Glutamatergic neuron (in vitro differentiated cells): ENCODE measurements at regions not wholly inside any gene's neighbourhood (a gene's known extent, or its start where the extent isn't known, plus 50 kb on each side); places are given as distances from the start of the nearest gene placed in this dataset.

Source experiments
- DNase-seq: peaks from one replicate; pipeline ENCODE4 v3.0.0; 2022
- H3K27ac Mint-ChIP-seq: one replicate; pipeline ENCODE4 v1.8.0; 2020; ENCODE audit warnings: mild to moderate bottlenecking, mixed read lengths, inconsistent platforms; ENCODE audit not compliant: unreplicated experiment
- H3K27me3 Mint-ChIP-seq: one replicate; pipeline ENCODE4 v1.8.0; 2020; ENCODE audit warnings: mild to moderate bottlenecking, moderate library complexity, mixed read lengths, inconsistent platforms; ENCODE audit not compliant: unreplicated experiment
- H3K36me3 Mint-ChIP-seq: one replicate; pipeline ENCODE4 v1.8.0; 2020; ENCODE audit warnings: mild to moderate bottlenecking, mixed read lengths, inconsistent platforms; ENCODE audit not compliant: unreplicated experiment
- H3K4me1 Mint-ChIP-seq: one replicate; pipeline ENCODE4 v1.8.0; 2020; ENCODE audit warnings: mild to moderate bottlenecking, low read depth, mixed read lengths, inconsistent platforms; ENCODE audit not compliant: unreplicated experiment
- H3K4me3 Mint-ChIP-seq: one replicate; pipeline ENCODE4 v1.8.0; 2020; ENCODE audit warnings: mild to moderate bottlenecking, mixed read lengths, inconsistent platforms; ENCODE audit not compliant: unreplicated experiment
- H3K9me3 Mint-ChIP-seq: one replicate; pipeline ENCODE4 v1.8.0; 2020; ENCODE audit warnings: mild to moderate bottlenecking, moderate library complexity, mixed read lengths, inconsistent platforms; ENCODE audit not compliant: unreplicated experiment
- CTCF ChIP-seq: fragments of 200-600 bp; sonication (generic); IDR thresholded peaks from one replicate; pipeline ENCODE4 v1.5.0; 2021; ENCODE audit not compliant: partially characterized antibody, unreplicated experiment

GRCh38 chr2:17171446-17172049 lies 346.7 kb downstream of the RAD51AP2 start:
- peak; percentile 75 for DNase-seq
- Mint-ChIP-seq H3K9me3 (no peaks in the 10 kb centered on the region), H3K27ac (no peak overlapping the region), H3K27me3 (peaks cover 3% of the 10 kb centered on the region), H3K4me1 (no peaks in the 10 kb centered on the region), H3K4me3 (no peak overlapping the region), H3K36me3 (no peaks in the 10 kb centered on the region)
- peak; percentile 83 for TF ChIP-seq CTCF

- no peak for TF ChIP-seq CTCF
- no peaks in the 10 kb centered on the region for H3K4me1 Mint-ChIP-seq
- no peaks in the 10 kb centered on the region for H3K9me3 Mint-ChIP-seq
- DNase-seq = no peak
- H3K27ac Mint-ChIP-seq = no peak overlapping the region
- H3K27me3 Mint-ChIP-seq = peaks cover 1% of the 10 kb centered on the region
- H3K36me3 Mint-ChIP-seq = no peaks in the 10 kb centered on the region
- no peak overlapping the region for H3K4me3 Mint-ChIP-seq
These were observed 351.7 kb downstream of the RAD51AP2 start for GRCh38 chr2:17166506-17166905.

GRCh38 chr2:17164550-17164949 lies 353.7 kb downstream of the RAD51AP2 start:
- Mint-ChIP-seq H3K36me3 (no peaks in the 10 kb centered on the region), H3K27ac (no peak overlapping the region), H3K4me3 (no peak overlapping the region), H3K27me3 (no peaks in the 10 kb centered on the region), H3K4me1 (no peaks in the 10 kb centered on the region), H3K9me3 (no peaks in the 10 kb centered on the region)
- no peak for DNase-seq
- TF ChIP-seq CTCF = no peak

- Mint-ChIP-seq H3K27me3 (no peaks in the 10 kb centered on the region), H3K27ac (no peak overlapping the region), H3K9me3 (no peaks in the 10 kb centered on the region), H3K4me3 (no peak overlapping the region), H3K4me1 (no peaks in the 10 kb centered on the region), H3K36me3 (no peaks in the 10 kb centered on the region)
- DNase-seq = no peak
- no peak for TF ChIP-seq CTCF
These were observed 354.6 kb downstream of the RAD51AP2 start for GRCh38 chr2:17163638-17164037.

GRCh38 chr2:17162713-17163112 lies 355.5 kb downstream of the RAD51AP2 start:
- no peak for TF ChIP-seq CTCF
- no peaks in the 10 kb centered on the region for H3K36me3 Mint-ChIP-seq
- H3K27ac Mint-ChIP-seq = no peak overlapping the region
- H3K4me3 Mint-ChIP-seq = no peak overlapping the region
- no peaks in the 10 kb centered on the region for H3K27me3 Mint-ChIP-seq
- H3K4me1 Mint-ChIP-seq = no peaks in the 10 kb centered on the region
- H3K9me3 Mint-ChIP-seq = no peaks in the 10 kb centered on the region
- DNase-seq = no peak
